Mammary epithelial cell (primary cell): ENCODE measurements at regions not wholly inside any gene's neighbourhood (a gene's known extent, or its start where the extent isn't known, plus 50 kb on each side); places are given as distances from the start of the nearest gene placed in this dataset.

Experiments
- EZH2 ChIP-seq: IDR thresholded peaks from 2 replicates; pipeline ENCODE4 v1.6.1; 2012; ENCODE audit warnings: low read length, inconsistent platforms, borderline replicate concordance
- TF ChIP-seq, protein P1 (sequence below), 2 donors: IDR thresholded peaks in 1 of 2; conservative IDR thresholded peaks in 1 of 2; 2 replicates each; pipeline ENCODE4 v1.5.1; 2011 to 2012; ENCODE audit warnings: inconsistent platforms in 2 of 2, low read length in 2 of 2, mild to moderate bottlenecking in 2 of 2, control low read depth in 1 of 2, low read depth in 1 of 2; ENCODE audit not compliant: insufficient read depth in 1 of 2; ENCODE audit errors: extremely low read depth in 1 of 2

- TF ChIP-seq, protein P1, sequence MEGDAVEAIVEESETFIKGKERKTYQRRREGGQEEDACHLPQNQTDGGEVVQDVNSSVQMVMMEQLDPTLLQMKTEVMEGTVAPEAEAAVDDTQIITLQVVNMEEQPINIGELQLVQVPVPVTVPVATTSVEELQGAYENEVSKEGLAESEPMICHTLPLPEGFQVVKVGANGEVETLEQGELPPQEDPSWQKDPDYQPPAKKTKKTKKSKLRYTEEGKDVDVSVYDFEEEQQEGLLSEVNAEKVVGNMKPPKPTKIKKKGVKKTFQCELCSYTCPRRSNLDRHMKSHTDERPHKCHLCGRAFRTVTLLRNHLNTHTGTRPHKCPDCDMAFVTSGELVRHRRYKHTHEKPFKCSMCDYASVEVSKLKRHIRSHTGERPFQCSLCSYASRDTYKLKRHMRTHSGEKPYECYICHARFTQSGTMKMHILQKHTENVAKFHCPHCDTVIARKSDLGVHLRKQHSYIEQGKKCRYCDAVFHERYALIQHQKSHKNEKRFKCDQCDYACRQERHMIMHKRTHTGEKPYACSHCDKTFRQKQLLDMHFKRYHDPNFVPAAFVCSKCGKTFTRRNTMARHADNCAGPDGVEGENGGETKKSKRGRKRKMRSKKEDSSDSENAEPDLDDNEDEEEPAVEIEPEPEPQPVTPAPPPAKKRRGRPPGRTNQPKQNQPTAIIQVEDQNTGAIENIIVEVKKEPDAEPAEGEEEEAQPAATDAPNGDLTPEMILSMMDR (conservative IDR thresholded peaks at IDR 0.05 in 1 of 2, IDR thresholded peaks at IDR 0.05 in 1 of 2; ENCODE audit: extremely low read depth in 1 of 2, insufficient read depth in 1 of 2, low read depth in 1 of 2, low read length in 2 of 2), result no peak
- TF ChIP-seq EZH2, result no peak
Observed at GRCh38 chr3:103189941-103190340, 755.1 kb downstream of the ZPLD1 start.
